Thoracic aorta (tissue), 2 donors: ENCODE measurements at regions not wholly inside any gene's neighbourhood (a gene's known extent, or its start where the extent isn't known, plus 50 kb on each side); places are given as distances from the start of the nearest gene placed in this dataset.
A peak's percentile ranks its signal among the peaks of the same experiment; 100 is the strongest.

ENCODE experiments used
- ATAC-seq: fragments of 150-250 bp; one replicate; pipeline ENCODE4 v1.8.0; 2017; ENCODE audit warnings: low read depth; ENCODE audit not compliant: insufficient number of reproducible peaks, low FRiP score
- DNase-seq: peaks from one replicate; pipeline ENCODE4 v3.0.0-alpha.2; 2020; ENCODE audit warnings: low spot score
- H3K27ac ChIP-seq, 2 donors: fragments of 200-600 bp; sonication (generic); 1 replicate in 1 of 2; 2 replicates in 1 of 2; pipeline ENCODE4 v1.5.1; 2016; ENCODE audit warnings: mild to moderate bottlenecking in 2 of 2, moderate library complexity in 2 of 2
- H3K27me3 ChIP-seq: fragments of 200-600 bp; sonication (generic); replicated peaks from 2 replicates; pipeline ENCODE4 v1.6.0; 2016; ENCODE audit warnings: mild to moderate bottlenecking; ENCODE audit not compliant: insufficient read depth
- H3K36me3 ChIP-seq: fragments of 200-600 bp; sonication (generic); one replicate; pipeline ENCODE4 v1.5.1; 2016
- H3K4me1 ChIP-seq, 2 donors: fragments of 200-600 bp; sonication (generic); 1 replicate in 1 of 2; 2 replicates in 1 of 2; pipeline versions ENCODE4 v1.5.1 to v1.6.0; 2016; ENCODE audit warnings: low read depth in 2 of 2, mild to moderate bottlenecking in 1 of 2; ENCODE audit not compliant: control insufficient read depth in 1 of 2
- H3K4me3 ChIP-seq: fragments of 200-600 bp; sonication (generic); 2 replicates; pipeline ENCODE4 v1.5.1; 2016; ENCODE audit warnings: mild to moderate bottlenecking
- H3K9me3 ChIP-seq: fragments of 200-600 bp; sonication (generic); 2 replicates; pipeline ENCODE4 v1.5.1; 2016
- TF ChIP-seq, protein P1 (sequence below): fragments of 200-600 bp; sonication (generic); IDR thresholded peaks from one replicate; pipeline ENCODE4 v1.5.1; 2019; ENCODE audit warnings: antibody characterized with exemption

DNA sequence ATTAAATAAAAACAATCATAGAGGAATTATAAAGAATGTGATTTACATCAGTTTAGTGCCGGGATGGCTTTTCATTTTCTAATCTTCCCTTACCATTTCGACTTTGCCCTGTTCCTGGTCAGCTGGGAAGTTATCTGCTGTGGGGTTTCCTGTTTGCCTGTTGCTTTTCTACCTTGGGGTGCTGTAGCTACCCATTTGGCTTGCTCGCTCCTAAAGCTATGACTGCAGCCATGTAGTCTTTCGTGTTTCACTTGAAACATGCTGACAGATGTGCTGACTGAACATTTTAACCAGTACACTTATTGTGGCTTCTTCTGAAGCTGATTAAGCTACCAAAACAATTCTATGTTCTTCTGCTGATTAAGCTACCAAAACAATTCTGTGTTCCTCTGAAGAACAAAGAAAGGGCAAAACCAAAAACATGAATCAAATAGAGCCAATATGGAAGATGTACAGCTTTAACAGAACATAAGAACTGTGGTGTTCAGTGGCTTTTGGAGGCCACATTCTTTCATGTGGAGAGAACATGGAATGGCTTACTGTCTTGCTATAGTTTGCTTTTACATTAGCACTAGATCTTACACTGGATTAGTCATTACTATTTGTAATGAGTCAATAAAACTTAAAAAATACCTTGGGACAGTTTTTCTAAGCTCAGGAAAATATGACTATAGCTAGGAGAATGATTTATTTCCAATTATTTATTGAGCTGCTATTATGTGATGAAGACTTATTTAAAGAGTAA is 440.4 kb downstream of the SPRY1 start:
- no peak for ATAC-seq
- Histone ChIP-seq H3K27me3 (no peaks in the 10 kb centered on the region), H3K36me3 (no peaks in the 10 kb centered on the region), H3K27ac (no peak overlapping the region), H3K9me3 (no peaks in the 10 kb centered on the region), H3K4me3 (no peak overlapping the region), H3K4me1 (peaks cover 9 to 12% of the 10 kb centered on the region in 2 donors)
- DNase-seq: no peak
- TF ChIP-seq, protein P1, sequence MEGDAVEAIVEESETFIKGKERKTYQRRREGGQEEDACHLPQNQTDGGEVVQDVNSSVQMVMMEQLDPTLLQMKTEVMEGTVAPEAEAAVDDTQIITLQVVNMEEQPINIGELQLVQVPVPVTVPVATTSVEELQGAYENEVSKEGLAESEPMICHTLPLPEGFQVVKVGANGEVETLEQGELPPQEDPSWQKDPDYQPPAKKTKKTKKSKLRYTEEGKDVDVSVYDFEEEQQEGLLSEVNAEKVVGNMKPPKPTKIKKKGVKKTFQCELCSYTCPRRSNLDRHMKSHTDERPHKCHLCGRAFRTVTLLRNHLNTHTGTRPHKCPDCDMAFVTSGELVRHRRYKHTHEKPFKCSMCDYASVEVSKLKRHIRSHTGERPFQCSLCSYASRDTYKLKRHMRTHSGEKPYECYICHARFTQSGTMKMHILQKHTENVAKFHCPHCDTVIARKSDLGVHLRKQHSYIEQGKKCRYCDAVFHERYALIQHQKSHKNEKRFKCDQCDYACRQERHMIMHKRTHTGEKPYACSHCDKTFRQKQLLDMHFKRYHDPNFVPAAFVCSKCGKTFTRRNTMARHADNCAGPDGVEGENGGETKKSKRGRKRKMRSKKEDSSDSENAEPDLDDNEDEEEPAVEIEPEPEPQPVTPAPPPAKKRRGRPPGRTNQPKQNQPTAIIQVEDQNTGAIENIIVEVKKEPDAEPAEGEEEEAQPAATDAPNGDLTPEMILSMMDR: no peak

DNA sequence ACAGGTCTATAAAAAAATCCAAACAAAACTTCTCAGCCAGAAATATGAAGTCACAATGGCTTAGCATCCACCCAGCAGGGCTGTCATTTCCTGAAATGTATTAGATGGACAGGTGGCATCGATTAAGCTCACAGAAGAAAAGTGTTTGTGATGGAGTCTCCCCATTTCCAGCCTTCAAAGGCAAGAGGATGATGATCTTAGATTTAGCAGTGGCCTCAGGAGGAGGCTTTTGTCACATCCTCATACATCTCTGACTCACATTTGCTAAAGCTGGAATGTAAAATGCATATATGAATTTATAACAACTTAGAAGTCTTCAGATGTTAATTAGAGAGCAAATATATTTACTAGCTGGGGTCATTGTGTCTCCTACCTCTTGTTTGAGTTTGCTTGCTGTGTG is 441.9 kb downstream of the SPRY1 start:
- H3K4me3 ChIP-seq: no peak overlapping the region
- no peaks in the 10 kb centered on the region for H3K9me3 ChIP-seq
- ATAC-seq: no peak
- H3K27me3 ChIP-seq: no peaks in the 10 kb centered on the region
- DNase-seq: no peak
- H3K36me3 ChIP-seq: no peaks in the 10 kb centered on the region
- peaks cover 0 to 5% of the 10 kb centered on the region in 2 donors for H3K4me1 ChIP-seq
- no peak overlapping the region for H3K27ac ChIP-seq
- TF ChIP-seq, protein P1: no peak

- ATAC-seq: no peak
- no peaks in the 10 kb centered on the region for H3K36me3 ChIP-seq
- no peak overlapping the region for H3K27ac ChIP-seq
- H3K9me3 ChIP-seq: no peaks in the 10 kb centered on the region
- H3K4me3 ChIP-seq: no peak overlapping the region
- no peaks in the 10 kb centered on the region for H3K27me3 ChIP-seq
- TF ChIP-seq, protein P1: no peak
- peaks cover 0 to 5% of the 10 kb centered on the region in 2 donors for H3K4me1 ChIP-seq
- DNase-seq: no peak
These were observed 443.6 kb downstream of the SPRY1 start for GRCh38 chr4:123840197-123840596.

GRCh38 chr4:123841447-123842121 is 445.0 kb downstream of the SPRY1 start:
- Histone ChIP-seq H3K36me3 (no peaks in the 10 kb centered on the region), H3K4me1 (peaks cover 0 to 5% of the 10 kb centered on the region in 2 donors), H3K9me3 (no peaks in the 10 kb centered on the region), H3K27me3 (no peaks in the 10 kb centered on the region), H3K4me3 (no peak overlapping the region), H3K27ac (no peak overlapping the region)
- TF ChIP-seq, protein P1: no peak
- DNase-seq (no peak), ATAC-seq (no peak)

DNA sequence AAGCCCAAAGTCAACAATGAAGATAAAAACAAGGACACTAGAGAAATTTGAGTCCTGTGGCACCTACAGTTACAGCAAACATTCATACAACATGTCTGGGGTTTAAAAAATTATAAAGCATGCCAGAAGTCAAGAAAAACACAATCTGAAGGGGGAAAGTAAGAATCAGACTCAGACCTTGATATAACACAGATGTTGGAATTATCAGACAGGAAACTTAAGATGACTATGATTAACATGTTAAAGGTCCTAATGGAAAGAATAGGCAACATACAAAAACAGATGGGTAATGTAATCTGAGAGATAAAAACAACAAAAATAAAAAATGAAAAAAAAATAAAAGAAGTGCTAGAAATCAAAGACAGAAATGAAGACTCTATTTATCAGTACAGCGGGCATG is 446.5 kb downstream of the SPRY1 start:
- Histone ChIP-seq H3K4me3 (peak overlapping the region; percentile 39), H3K36me3 (no peaks in the 10 kb centered on the region), H3K27me3 (no peaks in the 10 kb centered on the region), H3K4me1 (no peaks in the 10 kb centered on the region), H3K9me3 (no peaks in the 10 kb centered on the region), H3K27ac (no peak overlapping the region)
- ATAC-seq: no peak
- TF ChIP-seq, protein P1: no peak
- DNase-seq: no peak
